ENCODE measurements at regions not wholly inside any gene's neighbourhood (a gene's known extent, or its start where the extent isn't known, plus 50 kb on each side); places are given as distances from the start of the nearest gene placed in this dataset.

DNA sequence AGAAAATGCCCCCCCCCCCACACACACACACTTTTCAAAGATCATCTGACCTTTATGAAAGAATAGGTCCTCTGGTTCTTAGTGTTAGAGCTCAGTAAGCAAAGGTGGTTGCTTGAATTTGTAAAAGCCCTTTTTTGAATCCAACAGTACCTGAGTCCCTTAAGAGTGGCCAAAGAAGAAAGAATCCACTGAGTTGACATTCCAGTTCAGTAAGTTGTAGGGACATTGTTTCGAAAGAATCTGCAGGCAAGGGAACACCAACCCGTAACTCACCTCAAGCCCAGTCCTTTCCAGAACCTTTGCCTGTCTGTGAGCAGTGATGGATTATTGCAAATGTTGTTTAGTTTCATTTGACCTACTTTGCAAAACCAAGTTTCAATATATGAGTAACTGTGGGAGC lies 64.2 kb upstream of the MAP3K4 start:
- no peak overlapping the region for H3K4me3 ChIP-seq (ENCODE audit: low read depth, low read length)
- H3K4me1 ChIP-seq (ENCODE audit: control insufficient read depth, insufficient read depth, low read length, poor library complexity, severe bottlenecking): peaks cover 3% of the 10 kb centered on the region
- no peaks in the 10 kb centered on the region for H3K36me3 ChIP-seq (ENCODE audit: control insufficient read depth, insufficient read depth, low read length)
- H3K4me3 Mint-ChIP-seq: no peak overlapping the region
- ATAC-seq (ENCODE audit: low read depth in 2 of 2) (no peak), DNase-seq (no peak)
- H3K27me3 ChIP-seq (ENCODE audit: control insufficient read depth, insufficient read depth, low read length): peaks cover 18% of the 10 kb centered on the region
- no peaks in the 10 kb centered on the region for H3K9me3 ChIP-seq (ENCODE audit: control insufficient read depth in 2 of 2, low read length in 2 of 2)
- no peak overlapping the region for H3K27ac Mint-ChIP-seq
- no peaks in the 10 kb centered on the region for H3K36me3 Mint-ChIP-seq
- H3K27me3 Mint-ChIP-seq: peaks cover 27% of the 10 kb centered on the region
- H3K9me3 Mint-ChIP-seq: peaks cover 0 to 2% (median 0%) of the 10 kb centered on the region in 7 donors
- peaks cover 0 to 5% (median 2%) of the 10 kb centered on the region in 4 donors for H3K4me1 Mint-ChIP-seq
- no peak overlapping the region for H3K27ac ChIP-seq (ENCODE audit: insufficient read depth, low read length, poor library complexity, severe bottlenecking)

DNA sequence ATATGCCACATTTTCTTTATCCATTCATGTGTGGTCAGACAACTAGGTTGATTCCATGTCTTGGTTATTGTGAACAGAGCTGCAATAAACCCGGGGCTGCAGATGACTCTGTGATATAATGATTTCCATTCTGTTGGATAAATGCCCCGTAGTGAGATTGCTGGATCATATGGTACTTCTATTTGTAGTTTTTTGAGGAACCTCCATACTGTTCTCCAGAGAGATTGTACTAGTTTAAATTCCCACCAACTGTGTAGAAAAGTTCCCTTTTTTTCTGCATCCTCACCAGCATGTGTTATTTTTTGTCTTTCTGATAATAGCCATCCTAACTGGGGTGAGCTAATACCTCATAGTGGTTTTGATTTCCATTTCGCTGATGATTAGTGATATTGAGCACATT lies 62.2 kb upstream of the MAP3K4 start:
- Histone ChIP-seq H3K36me3 (ENCODE audit: control insufficient read depth, insufficient read depth, low read length) (no peaks in the 10 kb centered on the region), H3K9me3 (ENCODE audit: control insufficient read depth in 2 of 2, low read length in 2 of 2) (no peaks in the 10 kb centered on the region), H3K27ac (ENCODE audit: insufficient read depth, low read length, poor library complexity, severe bottlenecking) (no peak overlapping the region), H3K4me3 (ENCODE audit: low read depth, low read length) (no peak overlapping the region), H3K27me3 (ENCODE audit: control insufficient read depth, insufficient read depth, low read length) (peaks cover 18% of the 10 kb centered on the region), H3K4me1 (ENCODE audit: control insufficient read depth, insufficient read depth, low read length, poor library complexity, severe bottlenecking) (peaks cover 3% of the 10 kb centered on the region)
- DNase-seq (no peak), ATAC-seq (ENCODE audit: low read depth in 2 of 2) (no peak)
- H3K36me3 Mint-ChIP-seq: no peaks in the 10 kb centered on the region
- peaks cover 33% of the 10 kb centered on the region for H3K27me3 Mint-ChIP-seq
- no peak overlapping the region for H3K4me3 Mint-ChIP-seq
- no peak overlapping the region for H3K27ac Mint-ChIP-seq
- peaks cover 0 to 2% (median 0%) of the 10 kb centered on the region in 7 donors for H3K9me3 Mint-ChIP-seq
- peaks cover 0 to 5% (median 2%) of the 10 kb centered on the region in 4 donors for H3K4me1 Mint-ChIP-seq

DNA sequence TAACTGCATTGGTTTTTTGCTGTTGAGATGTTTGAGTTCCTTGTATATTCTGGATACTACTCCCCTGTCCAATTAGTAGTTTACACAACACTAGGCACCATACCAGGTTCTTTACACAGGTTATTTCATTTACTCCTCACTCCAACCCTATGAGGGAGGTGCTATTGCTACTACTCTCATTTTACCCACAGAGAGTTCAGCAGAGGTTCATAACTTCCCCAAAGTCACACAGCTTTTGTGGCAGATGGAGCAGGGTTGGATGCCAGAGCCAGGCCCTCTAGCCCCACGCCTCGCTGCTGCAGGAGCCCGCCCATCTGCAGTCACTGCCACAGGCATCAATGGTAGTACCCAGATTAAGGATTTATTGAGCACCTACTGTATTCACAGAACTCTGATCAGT lies 61.7 kb upstream of the MAP3K4 start:
- Mint-ChIP-seq H3K4me1 (peaks cover 0 to 5% (median 2%) of the 10 kb centered on the region in 4 donors), H3K27ac (no peak overlapping the region), H3K27me3 (peaks cover 33% of the 10 kb centered on the region), H3K4me3 (no peak overlapping the region), H3K36me3 (no peaks in the 10 kb centered on the region), H3K9me3 (peaks cover 0 to 2% (median 0%) of the 10 kb centered on the region in 7 donors)
- peaks cover 3% of the 10 kb centered on the region for H3K4me1 ChIP-seq (ENCODE audit: control insufficient read depth, insufficient read depth, low read length, poor library complexity, severe bottlenecking)
- no peak overlapping the region for H3K27ac ChIP-seq (ENCODE audit: insufficient read depth, low read length, poor library complexity, severe bottlenecking)
- ATAC-seq (ENCODE audit: low read depth in 2 of 2) (no peak), DNase-seq (no peak)
- no peaks in the 10 kb centered on the region for H3K9me3 ChIP-seq (ENCODE audit: control insufficient read depth in 2 of 2, low read length in 2 of 2)
- H3K4me3 ChIP-seq (ENCODE audit: low read depth, low read length): no peak overlapping the region
- H3K27me3 ChIP-seq (ENCODE audit: control insufficient read depth, insufficient read depth, low read length): peaks cover 18% of the 10 kb centered on the region
- no peaks in the 10 kb centered on the region for H3K36me3 ChIP-seq (ENCODE audit: control insufficient read depth, insufficient read depth, low read length)

DNA sequence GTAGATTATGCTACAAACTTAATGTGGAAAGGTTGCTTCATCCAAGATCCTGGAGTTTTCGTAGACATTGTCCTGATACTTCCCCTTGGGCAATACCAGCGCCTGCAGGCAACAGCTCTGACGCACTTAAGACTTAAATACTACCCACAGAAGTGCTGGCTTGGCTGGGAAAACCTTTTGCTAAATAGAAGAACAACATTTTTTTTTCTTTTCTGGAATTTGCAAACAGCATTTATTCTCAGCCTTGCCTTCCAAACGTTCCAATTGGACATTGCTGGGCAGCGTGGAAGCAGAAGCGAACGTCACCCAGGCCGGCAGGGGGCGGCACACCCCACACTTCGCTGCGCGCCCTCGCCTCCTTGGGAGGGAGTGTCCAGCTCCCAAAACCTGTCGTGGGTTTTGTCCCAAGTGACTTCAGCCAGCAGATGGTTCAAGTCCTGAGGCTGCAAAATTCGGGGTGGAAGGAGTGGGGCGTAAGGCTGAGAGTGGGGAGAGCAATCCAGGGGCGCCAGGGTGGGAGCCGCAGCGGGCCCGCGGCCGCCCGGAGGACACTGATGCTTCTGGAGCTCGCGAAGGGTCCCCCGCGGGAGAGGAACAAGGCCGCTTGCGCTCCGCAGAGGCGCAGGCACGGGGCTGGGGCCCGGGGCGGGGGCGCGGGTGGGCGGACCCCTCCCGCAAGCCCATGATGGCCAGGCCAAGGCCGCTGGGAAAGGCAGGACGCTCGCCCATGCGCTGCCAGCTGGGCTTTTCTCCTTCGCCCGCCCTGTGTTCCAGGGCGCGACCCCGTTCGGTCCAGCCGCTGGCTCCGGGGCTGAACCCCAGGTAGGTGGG lies 60.8 kb upstream of the MAP3K4 start:
- no peaks in the 10 kb centered on the region for H3K36me3 ChIP-seq (ENCODE audit: control insufficient read depth, insufficient read depth, low read length)
- H3K27ac Mint-ChIP-seq: no peak overlapping the region
- H3K9me3 Mint-ChIP-seq: peaks cover 0 to 2% (median 0%) of the 10 kb centered on the region in 7 donors
- peak; percentile 20 to 41 (median 22) for DNase-seq
- no peak overlapping the region for H3K4me3 ChIP-seq (ENCODE audit: low read depth, low read length)
- H3K9me3 ChIP-seq (ENCODE audit: control insufficient read depth in 2 of 2, low read length in 2 of 2): no peaks in the 10 kb centered on the region
- H3K4me1 Mint-ChIP-seq: peaks cover 0 to 5% (median 2%) of the 10 kb centered on the region in 4 donors
- peak overlapping the region in 1 of 4 donors; percentile 33 for H3K4me3 Mint-ChIP-seq
- H3K4me1 ChIP-seq (ENCODE audit: control insufficient read depth, insufficient read depth, low read length, poor library complexity, severe bottlenecking): peaks cover 3% of the 10 kb centered on the region
- peaks cover 33% of the 10 kb centered on the region for H3K27me3 Mint-ChIP-seq
- no peaks in the 10 kb centered on the region for H3K36me3 Mint-ChIP-seq
- peaks cover 17% of the 10 kb centered on the region for H3K27me3 ChIP-seq (ENCODE audit: control insufficient read depth, insufficient read depth, low read length)
- peak; percentile 34 to 37 for ATAC-seq (ENCODE audit: low read depth in 2 of 2)
- no peak overlapping the region for H3K27ac ChIP-seq (ENCODE audit: insufficient read depth, low read length, poor library complexity, severe bottlenecking)

DNA sequence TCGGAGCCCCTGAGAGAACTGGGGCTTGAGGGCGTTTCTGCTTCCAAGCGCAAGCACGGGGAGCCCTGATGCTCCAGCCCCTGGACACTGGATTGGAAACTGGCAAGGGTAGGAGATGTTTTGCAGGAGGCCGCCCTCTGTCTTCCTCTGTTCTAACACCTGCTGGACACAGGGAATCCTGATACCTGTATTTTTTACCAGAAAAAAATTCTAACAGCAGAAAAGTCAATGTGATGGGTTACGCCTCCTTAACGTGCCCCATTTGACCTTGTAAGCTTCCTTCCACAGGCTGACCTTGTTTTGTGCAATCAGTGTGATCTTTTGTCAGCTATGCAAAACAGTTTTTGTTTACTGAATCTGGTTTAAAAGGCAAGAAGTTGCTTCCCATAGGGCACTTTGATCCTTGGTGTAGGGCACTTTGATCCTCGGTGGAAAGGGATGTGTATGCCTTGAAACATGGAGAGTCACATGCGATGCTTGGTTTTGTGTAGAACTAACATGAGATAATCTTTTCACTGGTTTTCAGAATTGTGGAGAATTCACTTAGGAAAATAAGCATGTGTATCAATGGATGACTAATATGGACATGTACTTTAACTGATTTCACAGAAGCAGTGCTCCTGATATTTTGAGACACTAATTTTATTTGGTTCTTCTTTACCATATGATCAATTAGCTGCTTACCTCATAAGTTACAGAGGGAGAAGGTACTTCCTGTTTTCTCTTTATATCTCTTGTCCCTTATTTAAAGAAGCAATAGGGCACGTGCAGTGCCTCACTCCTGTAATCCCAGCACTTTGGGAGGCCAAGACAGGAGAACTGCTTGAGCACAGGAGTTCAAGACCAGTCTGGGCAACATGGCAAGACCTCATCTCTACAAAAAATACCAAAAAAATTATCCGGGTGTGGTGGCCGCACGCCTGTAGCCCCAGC lies 59.9 kb upstream of the MAP3K4 start:
- no peak for DNase-seq
- H3K27ac Mint-ChIP-seq: no peak overlapping the region
- no peaks in the 10 kb centered on the region for H3K36me3 ChIP-seq (ENCODE audit: control insufficient read depth, insufficient read depth, low read length)
- H3K27ac ChIP-seq (ENCODE audit: insufficient read depth, low read length, poor library complexity, severe bottlenecking): no peak overlapping the region
- peaks cover 0 to 5% (median 2%) of the 10 kb centered on the region in 4 donors for H3K4me1 Mint-ChIP-seq
- H3K4me3 ChIP-seq (ENCODE audit: low read depth, low read length): no peak overlapping the region
- H3K4me1 ChIP-seq (ENCODE audit: control insufficient read depth, insufficient read depth, low read length, poor library complexity, severe bottlenecking): peaks cover 3% of the 10 kb centered on the region
- peaks cover 20% of the 10 kb centered on the region for H3K27me3 ChIP-seq (ENCODE audit: control insufficient read depth, insufficient read depth, low read length)
- no peak for ATAC-seq (ENCODE audit: low read depth in 2 of 2)
- no peaks in the 10 kb centered on the region for H3K9me3 ChIP-seq (ENCODE audit: control insufficient read depth in 2 of 2, low read length in 2 of 2)
- peak overlapping the region in 1 of 4 donors; percentile 18 for H3K4me3 Mint-ChIP-seq
- peaks cover 38% of the 10 kb centered on the region for H3K27me3 Mint-ChIP-seq
- no peaks in the 10 kb centered on the region for H3K36me3 Mint-ChIP-seq
- peaks cover 0 to 5% (median 0%) of the 10 kb centered on the region in 7 donors for H3K9me3 Mint-ChIP-seq

DNA sequence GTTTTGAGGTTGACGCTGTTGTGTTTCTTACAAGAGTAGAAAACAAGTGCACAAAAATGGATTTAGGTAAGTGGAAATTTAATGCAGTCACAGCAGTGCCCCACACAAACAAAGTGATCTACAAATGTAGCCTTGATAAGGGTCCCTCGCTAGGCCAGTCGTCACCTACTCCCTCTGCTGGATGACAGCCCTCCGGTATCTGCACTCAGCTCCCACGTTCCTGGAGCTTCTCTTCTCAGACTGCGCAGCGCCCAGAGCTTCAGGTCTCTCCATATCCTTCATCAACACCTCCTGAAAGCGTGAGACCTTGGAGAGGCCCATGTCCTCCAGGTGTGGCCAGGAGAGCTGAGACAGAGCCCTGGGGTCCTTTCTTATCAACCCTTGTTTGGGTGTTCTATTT lies 58.3 kb upstream of the MAP3K4 start:
- Histone ChIP-seq H3K36me3 (ENCODE audit: control insufficient read depth, insufficient read depth, low read length) (no peaks in the 10 kb centered on the region), H3K4me1 (ENCODE audit: control insufficient read depth, insufficient read depth, low read length, poor library complexity, severe bottlenecking) (peaks cover 3% of the 10 kb centered on the region), H3K4me3 (ENCODE audit: low read depth, low read length) (no peak overlapping the region), H3K27ac (ENCODE audit: insufficient read depth, low read length, poor library complexity, severe bottlenecking) (no peak overlapping the region), H3K27me3 (ENCODE audit: control insufficient read depth, insufficient read depth, low read length) (peaks cover 22% of the 10 kb centered on the region), H3K9me3 (ENCODE audit: control insufficient read depth in 2 of 2, low read length in 2 of 2) (no peaks in the 10 kb centered on the region)
- ATAC-seq (ENCODE audit: low read depth in 2 of 2) (no peak), DNase-seq (no peak)
- peaks cover 45% of the 10 kb centered on the region for H3K27me3 Mint-ChIP-seq
- no peak overlapping the region for H3K27ac Mint-ChIP-seq
- peaks cover 0 to 5% (median 0%) of the 10 kb centered on the region in 7 donors for H3K9me3 Mint-ChIP-seq
- peaks cover 0 to 5% (median 2%) of the 10 kb centered on the region in 4 donors for H3K4me1 Mint-ChIP-seq
- H3K4me3 Mint-ChIP-seq: no peak overlapping the region
- H3K36me3 Mint-ChIP-seq: no peaks in the 10 kb centered on the region

DNA sequence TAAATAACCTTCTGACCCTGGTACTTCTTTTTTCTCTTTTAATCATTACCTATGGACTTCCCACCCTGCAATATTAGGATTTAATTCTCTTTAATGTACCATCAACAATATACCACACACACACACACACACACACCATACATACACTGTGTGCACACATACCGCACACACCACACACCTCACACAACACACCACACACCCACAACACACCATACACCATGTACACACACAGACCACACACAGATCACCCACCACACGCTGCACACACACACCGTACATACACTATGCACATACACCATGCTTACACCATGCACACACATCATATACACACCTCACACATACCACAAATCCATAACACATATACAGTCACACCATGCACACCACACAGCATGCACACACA lies 57.4 kb upstream of the MAP3K4 start:
- H3K36me3 ChIP-seq (ENCODE audit: control insufficient read depth, insufficient read depth, low read length): no peaks in the 10 kb centered on the region
- peaks cover 19% of the 10 kb centered on the region for H3K27me3 ChIP-seq (ENCODE audit: control insufficient read depth, insufficient read depth, low read length)
- peaks cover 3% of the 10 kb centered on the region for H3K4me1 ChIP-seq (ENCODE audit: control insufficient read depth, insufficient read depth, low read length, poor library complexity, severe bottlenecking)
- Mint-ChIP-seq H3K4me3 (no peak overlapping the region), H3K9me3 (peaks cover 0 to 5% (median 0%) of the 10 kb centered on the region in 7 donors), H3K27me3 (peaks cover 42% of the 10 kb centered on the region), H3K27ac (no peak overlapping the region), H3K4me1 (peaks cover 0 to 5% (median 2%) of the 10 kb centered on the region in 4 donors), H3K36me3 (no peaks in the 10 kb centered on the region)
- no peak overlapping the region for H3K27ac ChIP-seq (ENCODE audit: insufficient read depth, low read length, poor library complexity, severe bottlenecking)
- ATAC-seq (ENCODE audit: low read depth in 2 of 2): no peak
- H3K4me3 ChIP-seq (ENCODE audit: low read depth, low read length): no peak overlapping the region
- DNase-seq: no peak
- no peaks in the 10 kb centered on the region for H3K9me3 ChIP-seq (ENCODE audit: control insufficient read depth in 2 of 2, low read length in 2 of 2)
